Activated T-cell treated with anti-CD3 and anti-CD28 coated beads, Interleukin-2, amount 50 U/mL, for 72 hours (primary cell): ENCODE measurements at regions not wholly inside any gene's neighbourhood (a gene's known extent, or its start where the extent isn't known, plus 50 kb on each side); places are given as distances from the start of the nearest gene placed in this dataset.
"Not testable (repeated sequence)": the region's sequence is repeated elsewhere in the genome, so short reads cannot be mapped to it uniquely, and the experiment has no call there.

Experiments used
- ATAC-seq, 2 donors: fragments of 150-1000 bp; cut with Tn5 transposase; replicated peaks in 1 of 2; 2 replicates each; pipeline ENCODE4 v1.10.0; 2021; ENCODE audit warnings: moderate library complexity in 2 of 2, mild to moderate bottlenecking in 1 of 2
- DNase-seq, 2 donors: peaks; one replicate each; pipeline ENCODE4 v3.0.0; 2021 to 2022; ENCODE audit warnings: mixed read lengths in 1 of 2
- H3K27ac Mint-ChIP-seq: one replicate; pipeline ENCODE4 v1.8.0; 2022; ENCODE audit warnings: mild to moderate bottlenecking, moderate library complexity, mixed read lengths
- H3K27me3 Mint-ChIP-seq: one replicate; pipeline ENCODE4 v1.8.0; 2022; ENCODE audit warnings: low read depth, mixed read lengths
- H3K36me3 Mint-ChIP-seq, 2 donors: one replicate each; pipeline ENCODE4 v1.8.0; 2022; ENCODE audit warnings: mixed read lengths in 2 of 2, mild to moderate bottlenecking in 1 of 2; ENCODE audit not compliant: insufficient read depth in 2 of 2
- H3K4me1 Mint-ChIP-seq: one replicate; pipeline ENCODE4 v1.8.0; 2022; ENCODE audit warnings: low read depth, mixed read lengths
- H3K4me3 Mint-ChIP-seq, 2 donors: one replicate each; pipeline ENCODE4 v1.8.0; 2022; ENCODE audit warnings: mild to moderate bottlenecking in 2 of 2, mixed read lengths in 2 of 2, moderate library complexity in 2 of 2
- H3K9me3 Mint-ChIP-seq, 2 donors: one replicate each; pipeline ENCODE4 v1.8.0; 2022; ENCODE audit warnings: mixed read lengths in 2 of 2

GRCh38 chr9:106032978-106033377 is 338.6 kb downstream of the TMEM38B start:
- Mint-ChIP-seq H3K27me3 (no peaks in the 10 kb centered on the region), H3K4me1 (no peaks in the 10 kb centered on the region), H3K27ac (no peak overlapping the region), H3K36me3 (no peaks in the 10 kb centered on the region), H3K4me3 (no peak overlapping the region), H3K9me3 (peaks cover 2 to 5% of the 10 kb centered on the region in 2 donors)
- DNase-seq (no peak), ATAC-seq (no peak)

DNA sequence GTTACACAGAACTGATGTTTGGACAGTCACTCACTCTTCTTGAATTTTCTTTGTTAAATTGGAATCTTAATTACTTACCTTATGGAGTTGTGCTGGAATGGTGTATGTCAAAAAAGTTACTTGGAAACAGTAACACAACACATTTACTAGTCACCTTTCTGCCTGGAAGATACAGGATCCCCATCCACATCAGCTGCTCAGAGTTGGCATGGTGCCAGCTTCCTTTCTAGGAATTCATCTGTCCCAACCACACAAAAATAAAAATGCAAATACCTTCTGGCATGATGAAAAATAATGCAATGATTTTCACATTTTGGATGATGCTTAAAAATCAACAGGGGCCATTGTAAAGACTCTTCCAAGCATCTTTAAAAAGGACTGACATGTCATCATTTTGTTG is 341.5 kb downstream of the TMEM38B start:
- Mint-ChIP-seq H3K4me3 (no peak overlapping the region), H3K9me3 (no peaks in the 10 kb centered on the region), H3K27ac (no peak overlapping the region), H3K27me3 (no peaks in the 10 kb centered on the region), H3K4me1 (no peaks in the 10 kb centered on the region), H3K36me3 (no peaks in the 10 kb centered on the region)
- ATAC-seq (no peak), DNase-seq (no peak)

- ATAC-seq = no peak
- no peaks in the 10 kb centered on the region for H3K4me1 Mint-ChIP-seq
- H3K27me3 Mint-ChIP-seq = no peaks in the 10 kb centered on the region
- no peaks in the 10 kb centered on the region for H3K36me3 Mint-ChIP-seq
- no peak for DNase-seq
- no peak overlapping the region for H3K4me3 Mint-ChIP-seq
- no peaks in the 10 kb centered on the region for H3K9me3 Mint-ChIP-seq
- no peak overlapping the region for H3K27ac Mint-ChIP-seq
Observed at GRCh38 chr9:106038266-106039001, 344.1 kb downstream of the TMEM38B start.

DNA sequence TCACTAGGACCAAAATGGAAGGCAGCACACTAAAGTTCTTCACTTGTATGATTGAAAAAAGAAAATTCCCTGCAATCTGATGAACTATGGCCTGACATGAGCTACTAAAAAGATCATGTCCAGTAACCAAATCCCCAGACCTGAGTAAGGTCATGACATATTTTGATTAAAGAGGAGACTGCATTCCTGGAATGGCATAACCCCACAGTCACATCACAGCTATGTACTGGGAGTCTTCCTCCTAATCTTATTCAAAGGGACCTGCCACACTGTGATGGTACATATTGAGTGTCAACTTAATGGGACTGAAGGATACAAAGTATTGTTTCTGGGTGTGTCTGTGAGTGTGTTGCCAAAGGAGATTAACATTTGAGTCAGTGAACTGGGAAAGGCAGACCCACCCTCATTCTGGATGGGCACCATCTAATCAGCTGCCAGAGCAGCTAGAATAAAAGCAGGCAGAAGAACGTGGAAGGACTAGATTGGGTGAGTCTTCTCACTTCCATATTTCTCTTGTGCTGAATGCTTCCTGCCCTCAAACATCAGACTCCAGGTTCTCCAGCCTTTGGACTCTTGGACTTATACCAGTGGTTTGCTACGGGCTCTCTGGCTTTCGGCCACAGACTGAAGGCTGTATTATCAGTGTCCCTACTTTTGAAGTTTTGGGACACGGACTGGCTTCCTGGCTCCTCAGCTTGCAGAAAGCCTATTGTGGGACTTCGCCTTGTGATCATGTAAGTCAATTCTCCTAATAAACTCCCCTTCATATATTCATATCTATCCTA is 345.0 kb downstream of the TMEM38B start:
- no peak overlapping the region for H3K4me3 Mint-ChIP-seq
- no peak for DNase-seq
- no peaks in the 10 kb centered on the region for H3K27me3 Mint-ChIP-seq
- no peak for ATAC-seq
- H3K27ac Mint-ChIP-seq = no peak overlapping the region
- H3K36me3 Mint-ChIP-seq = no peaks in the 10 kb centered on the region
- no peaks in the 10 kb centered on the region for H3K4me1 Mint-ChIP-seq
- H3K9me3 Mint-ChIP-seq = peaks cover 0 to under 1% of the 10 kb centered on the region in 2 donors

DNA sequence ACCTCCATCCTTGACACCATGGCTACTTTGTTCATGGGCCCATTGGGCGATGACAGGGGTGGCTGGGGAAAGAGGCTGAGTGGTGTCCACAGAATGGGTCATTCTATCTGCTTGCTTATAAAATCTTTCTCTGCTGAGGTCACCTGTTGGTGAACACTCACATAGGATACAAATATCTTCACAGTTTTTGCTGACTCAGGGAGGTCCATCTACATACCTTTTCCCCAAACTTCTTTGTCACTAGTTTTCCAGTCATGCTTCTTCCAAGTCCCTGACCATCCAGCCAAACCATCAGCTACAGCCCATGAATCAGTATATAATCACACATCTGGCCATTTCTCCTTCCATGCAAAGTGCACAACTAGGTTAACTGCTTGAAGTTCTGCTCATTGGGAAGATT is 347.6 kb downstream of the TMEM38B start:
- not testable (repeated sequence) for H3K4me3 Mint-ChIP-seq, H3K4me1 Mint-ChIP-seq, H3K27me3 Mint-ChIP-seq, H3K36me3 Mint-ChIP-seq, ATAC-seq, DNase-seq, H3K9me3 Mint-ChIP-seq, H3K27ac Mint-ChIP-seq

GRCh38 chr9:106051545-106051944 is 357.2 kb downstream of the TMEM38B start:
- Mint-ChIP-seq H3K9me3 (peaks cover 4 to 6% of the 10 kb centered on the region in 2 donors), H3K27ac (no peak overlapping the region), H3K36me3 (peaks cover 0 to 2% of the 10 kb centered on the region in 2 donors), H3K27me3 (no peaks in the 10 kb centered on the region), H3K4me1 (no peaks in the 10 kb centered on the region), H3K4me3 (no peak overlapping the region)
- no peak for DNase-seq
- ATAC-seq = no peak

- H3K27ac Mint-ChIP-seq = no peak overlapping the region
- no peak overlapping the region for H3K4me3 Mint-ChIP-seq
- H3K9me3 Mint-ChIP-seq = peaks cover 4 to 6% of the 10 kb centered on the region in 2 donors
- no peaks in the 10 kb centered on the region for H3K27me3 Mint-ChIP-seq
- no peak for ATAC-seq
- DNase-seq = no peak
- H3K4me1 Mint-ChIP-seq = no peaks in the 10 kb centered on the region
- H3K36me3 Mint-ChIP-seq = peaks cover 0 to 2% of the 10 kb centered on the region in 2 donors
Observed at GRCh38 chr9:106052166-106052565, 357.8 kb downstream of the TMEM38B start.

- no peak overlapping the region for H3K4me3 Mint-ChIP-seq
- no peak for ATAC-seq
- H3K27ac Mint-ChIP-seq = no peak overlapping the region
- peaks cover 0 to 2% of the 10 kb centered on the region in 2 donors for H3K36me3 Mint-ChIP-seq
- H3K4me1 Mint-ChIP-seq = no peaks in the 10 kb centered on the region
- H3K27me3 Mint-ChIP-seq = no peaks in the 10 kb centered on the region
- no peak for DNase-seq
- H3K9me3 Mint-ChIP-seq = peaks cover 4 to 6% of the 10 kb centered on the region in 2 donors
Observed at GRCh38 chr9:106052735-106053134, 358.4 kb downstream of the TMEM38B start.

GRCh38 chr9:106056328-106056727 is 362.0 kb downstream of the TMEM38B start:
- peaks cover 4 to 5% of the 10 kb centered on the region in 2 donors for H3K9me3 Mint-ChIP-seq
- H3K4me3 Mint-ChIP-seq = no peak overlapping the region
- no peak for DNase-seq
- no peak overlapping the region for H3K27ac Mint-ChIP-seq
- peaks cover 0 to 2% of the 10 kb centered on the region in 2 donors for H3K36me3 Mint-ChIP-seq
- ATAC-seq = no peak
- no peaks in the 10 kb centered on the region for H3K27me3 Mint-ChIP-seq
- H3K4me1 Mint-ChIP-seq = no peaks in the 10 kb centered on the region

- no peaks in the 10 kb centered on the region for H3K4me1 Mint-ChIP-seq
- H3K27me3 Mint-ChIP-seq = no peaks in the 10 kb centered on the region
- peaks cover 0 to 2% of the 10 kb centered on the region in 2 donors for H3K36me3 Mint-ChIP-seq
- H3K9me3 Mint-ChIP-seq = peaks cover 4 to 5% of the 10 kb centered on the region in 2 donors
- no peak overlapping the region for H3K4me3 Mint-ChIP-seq
- ATAC-seq (no peak), DNase-seq (no peak)
- no peak overlapping the region for H3K27ac Mint-ChIP-seq
Observed at GRCh38 chr9:106058460-106058859, 364.1 kb downstream of the TMEM38B start.

GRCh38 chr9:106059886-106060285 is 365.5 kb downstream of the TMEM38B start:
- Mint-ChIP-seq H3K27ac (no peak overlapping the region), H3K36me3 (peaks cover 0 to under 1% of the 10 kb centered on the region in 2 donors), H3K27me3 (no peaks in the 10 kb centered on the region), H3K4me1 (no peaks in the 10 kb centered on the region), H3K9me3 (peaks cover 1 to 3% of the 10 kb centered on the region in 2 donors), H3K4me3 (no peak overlapping the region)
- no peak for DNase-seq
- no peak for ATAC-seq

GRCh38 chr9:106060885-106061284 is 366.5 kb downstream of the TMEM38B start:
- no peaks in the 10 kb centered on the region for H3K27me3 Mint-ChIP-seq
- H3K27ac Mint-ChIP-seq = peak overlapping the region; percentile 66
- no peaks in the 10 kb centered on the region for H3K36me3 Mint-ChIP-seq
- DNase-seq (no peak), ATAC-seq (no peak)
- no peak overlapping the region for H3K4me3 Mint-ChIP-seq
- peaks cover 0 to 2% of the 10 kb centered on the region in 2 donors for H3K9me3 Mint-ChIP-seq
- no peaks in the 10 kb centered on the region for H3K4me1 Mint-ChIP-seq

- H3K27ac Mint-ChIP-seq = no peak overlapping the region
- H3K9me3 Mint-ChIP-seq = peaks cover 0 to 2% of the 10 kb centered on the region in 2 donors
- H3K4me3 Mint-ChIP-seq = no peak overlapping the region
- no peaks in the 10 kb centered on the region for H3K27me3 Mint-ChIP-seq
- no peak for DNase-seq
- no peaks in the 10 kb centered on the region for H3K4me1 Mint-ChIP-seq
- ATAC-seq = no peak
- H3K36me3 Mint-ChIP-seq = no peaks in the 10 kb centered on the region
Observed at GRCh38 chr9:106062250-106062649, 367.9 kb downstream of the TMEM38B start.
